ENCODE measurements at regions not wholly inside any gene's neighbourhood (a gene's known extent, or its start where the extent isn't known, plus 50 kb on each side); places are given as distances from the start of the nearest gene placed in this dataset.

DNA sequence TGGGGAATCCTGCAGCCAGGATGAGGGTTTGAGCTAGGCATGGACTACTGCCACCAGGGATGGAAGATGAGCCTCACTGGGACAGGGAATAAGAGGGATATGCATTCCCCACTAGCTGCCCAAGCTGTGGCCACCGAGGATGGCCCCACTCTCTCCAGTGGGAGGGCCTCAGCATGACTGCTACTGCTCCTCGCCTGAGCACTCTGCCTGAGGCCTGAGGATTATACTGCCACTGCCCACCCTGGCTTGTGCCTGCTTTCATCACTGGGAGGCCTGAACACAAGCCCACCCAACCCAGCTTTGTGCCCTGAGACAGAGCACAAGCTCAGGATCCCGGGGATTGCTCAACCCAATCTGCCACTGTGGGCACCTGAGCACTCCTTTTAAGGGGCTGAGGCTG, 425.6 kb downstream of the RASEF start:
- TF ChIP-seq, protein P1, sequence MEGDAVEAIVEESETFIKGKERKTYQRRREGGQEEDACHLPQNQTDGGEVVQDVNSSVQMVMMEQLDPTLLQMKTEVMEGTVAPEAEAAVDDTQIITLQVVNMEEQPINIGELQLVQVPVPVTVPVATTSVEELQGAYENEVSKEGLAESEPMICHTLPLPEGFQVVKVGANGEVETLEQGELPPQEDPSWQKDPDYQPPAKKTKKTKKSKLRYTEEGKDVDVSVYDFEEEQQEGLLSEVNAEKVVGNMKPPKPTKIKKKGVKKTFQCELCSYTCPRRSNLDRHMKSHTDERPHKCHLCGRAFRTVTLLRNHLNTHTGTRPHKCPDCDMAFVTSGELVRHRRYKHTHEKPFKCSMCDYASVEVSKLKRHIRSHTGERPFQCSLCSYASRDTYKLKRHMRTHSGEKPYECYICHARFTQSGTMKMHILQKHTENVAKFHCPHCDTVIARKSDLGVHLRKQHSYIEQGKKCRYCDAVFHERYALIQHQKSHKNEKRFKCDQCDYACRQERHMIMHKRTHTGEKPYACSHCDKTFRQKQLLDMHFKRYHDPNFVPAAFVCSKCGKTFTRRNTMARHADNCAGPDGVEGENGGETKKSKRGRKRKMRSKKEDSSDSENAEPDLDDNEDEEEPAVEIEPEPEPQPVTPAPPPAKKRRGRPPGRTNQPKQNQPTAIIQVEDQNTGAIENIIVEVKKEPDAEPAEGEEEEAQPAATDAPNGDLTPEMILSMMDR (IDR thresholded peaks at IDR 0.05) = no peak
- TF ChIP-seq POLR2A (IDR thresholded peaks at IDR 0.05) (no peak), POLR2AphosphoS5 (IDR thresholded peaks at IDR 0.05) (no peak), EP300 (IDR thresholded peaks at IDR 0.05; ENCODE audit: low read depth) (no peak)

All from transverse colon (tissue), 4 donors.